GM21360 (cell line): ENCODE measurements at regions not wholly inside any gene's neighbourhood (a gene's known extent, or its start where the extent isn't known, plus 50 kb on each side); places are given as distances from the start of the nearest gene placed in this dataset.

Experiments used
- ATAC-seq: cut with Tn5 transposase; IDR thresholded peaks from one replicate; pipeline ENCODE4 v1.9.1; 2021; ENCODE audit warnings: mild to moderate bottlenecking, moderate library complexity; ENCODE audit not compliant: unreplicated experiment

- no peak for ATAC-seq
Observed at GRCh38 chr2:183607995-183608394, 483.8 kb downstream of the NUP35 start.

GRCh38 chr2:183608747-183609146 lies 484.5 kb downstream of the NUP35 start:
- no peak for ATAC-seq

- no peak for ATAC-seq
Observed at GRCh38 chr2:183610724-183611123, 486.5 kb downstream of the NUP35 start.

- ATAC-seq, result no peak
Observed at GRCh38 chr2:183614799-183615435, 490.7 kb downstream of the NUP35 start.

- ATAC-seq, result no peak
Observed at GRCh38 chr2:183623227-183623626, 499.0 kb downstream of the NUP35 start.

- ATAC-seq, result no peak
Observed at GRCh38 chr2:183630964-183631363, 506.7 kb downstream of the NUP35 start.

- no peak for ATAC-seq
Observed at GRCh38 chr2:183656121-183656520, 531.9 kb downstream of the NUP35 start.

GRCh38 chr2:183665425-183665824 lies 541.2 kb downstream of the NUP35 start:
- no peak for ATAC-seq

- no peak for ATAC-seq
Observed at GRCh38 chr2:183666031-183666430, 541.8 kb downstream of the NUP35 start.

GRCh38 chr2:183671233-183671632 lies 547.0 kb downstream of the NUP35 start:
- ATAC-seq, result no peak

GRCh38 chr2:183678908-183679307 lies 554.7 kb downstream of the NUP35 start:
- no peak for ATAC-seq

- no peak for ATAC-seq
Observed at GRCh38 chr2:183680573-183680972, 556.3 kb downstream of the NUP35 start.

- no peak for ATAC-seq
Observed at GRCh38 chr2:183684686-183685085, 560.4 kb downstream of the NUP35 start.

- no peak for ATAC-seq
Observed at GRCh38 chr2:183696028-183696427, 571.8 kb downstream of the NUP35 start.

- ATAC-seq, result no peak
Observed at GRCh38 chr2:183709829-183710228, 585.6 kb downstream of the NUP35 start.

- ATAC-seq, result no peak
Observed at GRCh38 chr2:183718246-183718645, 594.0 kb downstream of the NUP35 start.

- ATAC-seq, result no peak
Observed at GRCh38 chr2:183723278-183723677, 599.0 kb downstream of the NUP35 start.

GRCh38 chr2:183729380-183729779 lies 605.1 kb downstream of the NUP35 start:
- no peak for ATAC-seq

- no peak for ATAC-seq
Observed at GRCh38 chr2:183740241-183740640, 616.0 kb downstream of the NUP35 start.

GRCh38 chr2:183752571-183752970 lies 628.3 kb downstream of the NUP35 start:
- ATAC-seq, result no peak

GRCh38 chr2:183759033-183759432 lies 634.8 kb downstream of the NUP35 start:
- ATAC-seq, result no peak

GRCh38 chr2:183773775-183774174 lies 649.5 kb downstream of the NUP35 start:
- ATAC-seq, result no peak

- no peak for ATAC-seq
Observed at GRCh38 chr2:183780072-183780471, 655.8 kb downstream of the NUP35 start.
